GM18502 (cell line): ENCODE measurements at regions not wholly inside any gene's neighbourhood (a gene's known extent, or its start where the extent isn't known, plus 50 kb on each side); places are given as distances from the start of the nearest gene placed in this dataset.
"Not testable (repeated sequence)": the region's sequence is repeated elsewhere in the genome, so short reads cannot be mapped to it uniquely, and the experiment has no call there.

Experiments used
- ATAC-seq: cut with Tn5 transposase; IDR thresholded peaks from one replicate; pipeline ENCODE4 v1.9.1; 2021; ENCODE audit warnings: mild to moderate bottlenecking; ENCODE audit not compliant: unreplicated experiment, poor library complexity

- no peak for ATAC-seq
Measured at GRCh38 chr3:147333098-147333497, 73.2 kb downstream of the ZIC4 start.

- ATAC-seq = no peak
Measured at GRCh38 chr3:147328711-147329110, 77.6 kb downstream of the ZIC4 start.

DNA sequence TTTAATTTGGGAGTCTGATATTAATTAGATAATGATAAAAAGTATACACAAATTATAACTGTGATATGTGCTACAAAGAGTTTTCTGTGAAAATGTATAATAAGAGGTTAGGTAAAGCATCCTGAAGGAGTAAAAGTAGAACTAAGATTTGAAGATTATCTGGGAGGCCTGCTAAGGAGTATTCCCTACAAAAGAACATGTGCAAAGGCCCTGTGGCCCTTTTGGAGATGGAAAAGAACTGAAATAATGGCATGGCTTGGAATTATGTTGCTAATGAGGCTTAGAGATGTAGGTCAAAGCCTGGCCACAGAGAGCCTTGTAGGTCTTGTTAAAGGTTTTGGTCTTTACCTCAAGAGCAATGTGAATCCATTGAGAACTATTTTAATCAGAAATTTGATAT lies 82.0 kb downstream of the ZIC4 start:
- ATAC-seq = no peak

DNA sequence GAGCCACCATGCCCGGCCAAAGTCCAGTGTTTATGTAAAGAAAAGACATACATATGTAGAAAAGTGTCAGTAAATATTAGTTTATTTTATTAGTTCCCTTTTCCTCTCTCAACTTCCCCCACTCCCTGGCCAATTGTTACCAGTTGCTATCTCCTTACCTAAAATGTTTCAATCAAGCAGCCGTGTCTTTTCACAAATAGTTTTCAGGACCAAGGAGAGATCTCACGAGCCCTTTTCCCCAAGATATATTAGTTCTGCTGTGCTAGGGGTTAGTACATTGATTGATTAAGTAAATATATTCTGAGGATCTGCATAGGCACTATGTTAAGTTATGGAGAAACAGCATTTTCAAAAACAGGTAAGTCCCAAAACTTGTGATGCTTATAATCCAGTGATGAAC lies 87.4 kb downstream of the ZIC4 start:
- ATAC-seq = no peak

- ATAC-seq = not testable (repeated sequence)
Measured at GRCh38 chr3:147317080-147317479, 89.3 kb downstream of the ZIC4 start.

GRCh38 chr3:147313513-147313912 lies 92.8 kb downstream of the ZIC4 start:
- no peak for ATAC-seq

DNA sequence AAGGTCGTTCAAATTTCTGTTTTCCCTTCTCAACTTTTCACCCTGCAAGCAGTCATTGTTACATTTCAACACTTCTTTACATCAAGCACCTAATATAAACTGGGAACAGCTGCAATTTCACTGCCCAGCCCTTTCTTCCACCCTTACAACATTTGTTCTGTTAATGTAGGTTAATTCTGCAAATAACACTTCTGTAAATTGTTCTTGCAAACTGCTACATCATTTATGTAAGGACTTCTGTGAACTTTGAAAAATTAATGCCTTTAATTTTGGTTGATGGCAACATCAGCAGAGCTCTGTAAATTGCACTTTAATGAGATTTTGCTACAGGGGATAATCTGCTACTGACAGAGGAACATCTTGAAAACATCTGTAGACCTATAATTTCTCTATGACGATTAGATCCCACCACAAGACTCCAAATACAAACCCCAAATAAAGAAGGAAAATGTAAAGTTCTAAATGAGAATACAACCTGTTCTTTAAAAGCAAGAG lies 93.5 kb downstream of the ZIC4 start:
- ATAC-seq = no peak

GRCh38 chr3:147311716-147312115 lies 94.6 kb downstream of the ZIC4 start:
- no peak for ATAC-seq

DNA sequence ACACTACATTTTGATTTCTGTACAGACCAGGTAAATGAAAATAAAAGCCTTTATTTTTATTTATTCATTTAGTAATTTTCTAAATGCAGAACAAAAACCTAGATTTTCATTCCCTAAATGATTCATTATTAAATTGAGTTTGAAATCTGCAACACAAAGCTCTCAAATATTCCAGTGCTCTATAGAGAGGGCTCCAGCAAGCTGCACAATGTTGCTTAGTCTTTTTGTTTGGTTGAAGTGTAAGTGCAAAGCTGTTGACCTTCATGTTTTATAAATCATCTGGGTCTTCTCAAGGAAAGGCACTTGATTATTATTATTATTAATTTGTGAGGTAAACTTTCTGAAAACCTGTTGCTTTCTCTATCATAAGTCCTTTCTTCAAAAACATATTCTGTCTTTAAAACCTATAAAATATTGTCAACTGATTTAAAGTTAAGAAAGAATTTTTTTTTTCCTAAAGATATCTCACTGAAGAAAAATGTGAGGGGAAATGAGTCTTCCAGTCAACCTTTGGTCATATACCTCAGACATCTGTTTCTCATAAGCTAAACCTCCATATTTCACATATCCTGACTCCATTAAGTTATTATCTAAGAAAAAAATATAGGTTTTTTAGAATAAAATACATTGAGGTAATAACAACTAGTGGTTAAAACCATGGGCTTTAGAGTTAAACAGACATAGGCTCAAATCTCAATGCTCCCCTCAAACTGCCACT lies 100.7 kb downstream of the ZIC4 start:
- no peak for ATAC-seq

DNA sequence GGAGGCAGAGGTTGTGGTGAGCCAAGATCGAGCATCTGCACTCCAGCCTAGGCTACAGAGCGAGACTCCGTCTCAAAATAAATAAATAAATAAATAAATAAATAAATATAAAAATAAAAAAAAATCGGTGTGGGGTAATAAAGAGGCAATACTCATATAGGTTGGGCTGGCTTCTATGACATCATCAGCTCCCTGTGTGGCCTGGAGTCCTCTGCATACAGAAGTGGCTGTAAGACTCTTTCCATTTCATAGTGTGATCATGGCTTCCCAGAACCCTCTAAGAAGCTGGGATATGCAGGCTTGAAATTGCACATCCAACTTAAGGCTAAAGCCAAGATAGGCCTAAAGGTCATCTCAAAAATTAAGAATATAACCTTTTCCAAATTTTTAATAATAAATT lies 101.6 kb downstream of the ZIC4 start:
- ATAC-seq = no peak

- ATAC-seq = no peak
Measured at GRCh38 chr3:147301781-147302180, 104.6 kb downstream of the ZIC4 start.

GRCh38 chr3:147299656-147300055 lies 106.7 kb downstream of the ZIC4 start:
- no peak for ATAC-seq

GRCh38 chr3:147298511-147298982 lies 107.8 kb downstream of the ZIC4 start:
- ATAC-seq = no peak

- no peak for ATAC-seq
Measured at GRCh38 chr3:147297761-147298350, 108.5 kb downstream of the ZIC4 start.

GRCh38 chr3:147287370-147287769 lies 119.0 kb downstream of the ZIC4 start:
- ATAC-seq = not testable (repeated sequence)

- ATAC-seq = no peak
Measured at GRCh38 chr3:147269907-147270306, 136.4 kb downstream of the ZIC4 start.

GRCh38 chr3:147267434-147267833 lies 138.9 kb downstream of the ZIC4 start:
- no peak for ATAC-seq

DNA sequence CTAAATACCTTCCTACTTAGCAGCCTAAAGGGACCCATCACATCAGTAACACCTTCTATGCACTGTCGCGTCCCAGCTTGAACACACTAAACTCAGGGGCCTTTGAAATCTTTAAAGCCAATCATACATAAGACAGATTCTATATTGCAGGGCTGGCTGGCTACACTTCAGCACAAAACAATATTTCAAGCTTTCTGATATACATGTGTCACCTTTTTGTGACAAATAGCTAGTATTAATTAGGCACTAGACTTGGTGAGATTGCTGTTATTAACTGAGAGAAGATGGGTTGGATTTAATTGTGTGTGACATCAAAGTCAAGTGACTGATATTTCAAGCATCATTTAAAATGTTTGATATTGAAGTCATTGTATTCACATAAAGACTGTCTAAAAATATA lies 148.4 kb downstream of the ZIC4 start:
- ATAC-seq = no peak

DNA sequence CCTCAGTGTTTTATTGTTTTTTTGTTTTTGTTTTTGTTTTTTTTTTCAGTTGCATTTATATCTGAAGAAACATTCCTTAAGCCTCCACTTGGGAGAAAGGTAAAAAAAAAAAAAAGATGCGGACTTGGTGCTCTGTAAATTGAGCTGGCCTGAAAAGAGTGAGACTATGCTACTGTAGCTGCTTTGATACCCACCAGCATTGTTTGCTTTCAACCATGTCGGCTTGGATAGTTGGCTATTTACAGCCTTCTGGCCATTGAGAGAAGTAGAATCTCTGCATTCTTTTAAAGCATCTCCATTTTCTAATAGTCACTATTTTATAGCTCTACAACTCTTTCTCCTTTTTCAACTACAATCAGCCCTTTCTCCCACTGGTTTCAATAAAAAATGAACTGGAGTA lies 149.6 kb downstream of the ZIC4 start:
- ATAC-seq = no peak

DNA sequence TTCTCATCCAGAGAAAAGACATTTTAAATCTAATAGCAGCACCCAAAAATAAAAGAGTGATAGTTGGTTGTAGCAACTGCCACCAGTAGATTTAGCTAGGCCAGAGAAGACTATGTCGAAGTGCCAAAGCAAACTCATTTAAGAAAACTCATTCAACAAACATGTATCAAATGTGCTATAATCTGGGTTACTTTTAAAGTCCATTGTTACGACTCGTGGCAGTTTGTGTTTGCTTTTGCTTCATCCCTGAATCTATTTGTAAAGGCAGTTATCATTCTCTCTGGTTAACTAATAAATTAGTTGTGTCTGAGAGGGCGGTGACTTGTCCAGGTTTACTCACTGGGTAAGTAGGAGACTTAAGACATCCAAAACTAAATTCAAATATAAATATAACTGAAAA lies 159.4 kb downstream of the ZIC4 start:
- no peak for ATAC-seq

- not testable (repeated sequence) for ATAC-seq
Measured at GRCh38 chr3:147245638-147246037, 160.7 kb downstream of the ZIC4 start.

DNA sequence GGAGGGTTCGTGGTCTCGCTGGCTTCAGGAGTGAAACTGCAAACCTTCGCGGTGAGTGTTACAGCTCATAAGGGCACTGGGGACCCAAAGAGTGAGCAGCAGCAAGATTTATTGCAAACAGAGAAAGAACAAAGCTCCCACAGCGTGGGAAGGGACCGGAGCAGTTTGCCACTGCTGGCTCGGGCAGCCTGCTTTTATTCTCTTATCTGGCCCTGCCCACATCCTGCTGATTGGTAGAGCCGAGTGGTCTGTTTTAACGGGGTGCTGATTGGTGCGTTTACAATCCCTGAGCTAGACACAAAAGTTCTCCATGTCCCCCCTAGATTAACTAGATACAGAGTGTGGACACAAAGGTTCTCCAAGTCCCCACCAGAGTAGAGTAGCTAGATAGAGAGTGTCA lies 161.3 kb downstream of the ZIC4 start:
- not testable (repeated sequence) for ATAC-seq
